ENCODE measurements at regions not wholly inside any gene's neighbourhood (a gene's known extent, or its start where the extent isn't known, plus 50 kb on each side); places are given as distances from the start of the nearest gene placed in this dataset.

GRCh38 chr9:118321788-118322187, 617.6 kb downstream of the TLR4 start:
- DNase-seq: no peak

- DNase-seq: no peak
These were observed 620.5 kb downstream of the TLR4 start for GRCh38 chr9:118324706-118325105.

GRCh38 chr9:118325757-118326156, 621.6 kb downstream of the TLR4 start:
- no peak for DNase-seq

- DNase-seq: no peak
These were observed 622.1 kb downstream of the TLR4 start for GRCh38 chr9:118326326-118326725.

- DNase-seq: no peak
These were observed 626.2 kb downstream of the TLR4 start for GRCh38 chr9:118330191-118330986.

GRCh38 chr9:118331622-118332045, 627.4 kb downstream of the TLR4 start:
- DNase-seq: no peak

GRCh38 chr9:118336250-118336942, 632.2 kb downstream of the TLR4 start:
- no peak for DNase-seq

GRCh38 chr9:118336943-118337330, 632.7 kb downstream of the TLR4 start:
- no peak for DNase-seq

- DNase-seq: no peak
These were observed 655.8 kb downstream of the TLR4 start for GRCh38 chr9:118360036-118360435.

GRCh38 chr9:118362123-118362522, 657.9 kb downstream of the TLR4 start:
- DNase-seq: no peak

GRCh38 chr9:118362596-118362995, 658.4 kb downstream of the TLR4 start:
- no peak for DNase-seq

GRCh38 chr9:118364266-118365106, 660.3 kb downstream of the TLR4 start:
- DNase-seq: no peak

- DNase-seq: no peak
These were observed 662.0 kb downstream of the TLR4 start for GRCh38 chr9:118366228-118366627.

GRCh38 chr9:118367383-118367782, 663.2 kb downstream of the TLR4 start:
- DNase-seq: no peak

GRCh38 chr9:118384531-118385100, 680.4 kb downstream of the TLR4 start:
- no peak for DNase-seq

GRCh38 chr9:118395415-118395814, 691.2 kb downstream of the TLR4 start:
- no peak for DNase-seq

- no peak for DNase-seq
These were observed 697.3 kb downstream of the TLR4 start for GRCh38 chr9:118401546-118401945.

GRCh38 chr9:118414676-118415075, 710.5 kb downstream of the TLR4 start:
- no peak for DNase-seq

- no peak for DNase-seq
These were observed 714.8 kb downstream of the TLR4 start for GRCh38 chr9:118418887-118419565.

- DNase-seq: no peak
These were observed 715.5 kb downstream of the TLR4 start for GRCh38 chr9:118419676-118420075.

GRCh38 chr9:118422508-118422907, 718.3 kb downstream of the TLR4 start:
- no peak for DNase-seq

GRCh38 chr9:118423021-118423420, 718.8 kb downstream of the TLR4 start:
- DNase-seq: no peak

- DNase-seq: no peak
These were observed 719.5 kb downstream of the TLR4 start for GRCh38 chr9:118423721-118424120.

Data from NCI-H2029 (cell line).